ENCODE measurements at regions not wholly inside any gene's neighbourhood (a gene's known extent, or its start where the extent isn't known, plus 50 kb on each side); places are given as distances from the start of the nearest gene placed in this dataset.
"Not testable (repeated sequence)": the region's sequence is repeated elsewhere in the genome, so short reads cannot be mapped to it uniquely, and the experiment has no call there.

- H3K9ac ChIP-seq (replicated peaks in 1 of 4; ENCODE audit: extremely low read depth in 1 of 4, low read depth in 3 of 4, low read length in 3 of 4); H3K27ac ChIP-seq (ENCODE audit: low read depth, low read length); FAIRE-seq; H4K20me1 ChIP-seq (replicated peaks in 1 of 2; ENCODE audit: control insufficient read depth in 1 of 2, insufficient read depth in 2 of 2, low read length in 2 of 2); H3K4me1 ChIP-seq (replicated peaks in 1 of 4; ENCODE audit: control insufficient read depth in 3 of 4, insufficient read depth in 4 of 4, low read length in 3 of 4); H4K5ac ChIP-seq (ENCODE audit: insufficient read length, low read depth, low read length); H4K8ac ChIP-seq (ENCODE audit: extremely low read depth, insufficient read depth, low read length); H3K79me1 ChIP-seq (ENCODE audit: low read depth, low read length); H4K91ac ChIP-seq (replicated peaks; ENCODE audit: insufficient read length, low read length); POLR2A ChIA-PET (ENCODE audit: partially characterized antibody); H2BK12ac ChIP-seq (ENCODE audit: low read depth, low read length); H3K56ac ChIP-seq (replicated peaks; ENCODE audit: insufficient read length, low read depth, low read length); H3K4me2 ChIP-seq (ENCODE audit: insufficient read depth in 1 of 2, low read depth in 2 of 2, low read length in 2 of 2); H2BK5ac ChIP-seq (ENCODE audit: low read depth, low read length); DNase-seq (ENCODE audit: low read depth in 1 of 2, low spot score in 2 of 2); H2AFZ ChIP-seq (ENCODE audit: low read length); H2BK120ac ChIP-seq (replicated peaks; ENCODE audit: low read depth, low read length); H3K18ac ChIP-seq (ENCODE audit: extremely low read depth, low read length); H2BK15ac ChIP-seq (ENCODE audit: low read length); H3K4me3 ChIP-seq (ENCODE audit: extremely low read depth in 1 of 4, insufficient read depth in 2 of 4, low read depth in 3 of 4, low read length in 4 of 4); H3K4ac ChIP-seq (replicated peaks; ENCODE audit: insufficient read length, low read depth, low read length); H2AK5ac ChIP-seq (ENCODE audit: low read depth, low read length); H3K23ac ChIP-seq (ENCODE audit: insufficient read length); H3K79me2 ChIP-seq (ENCODE audit: control insufficient read depth in 1 of 2, insufficient read depth in 2 of 2, low read length in 2 of 2); H2BK20ac ChIP-seq (ENCODE audit: low read length); H3K9me3 ChIP-seq (ENCODE audit: insufficient read depth in 2 of 2, low read depth in 1 of 2, low read length in 1 of 2); H3K36me3 ChIP-seq (ENCODE audit: control insufficient read depth in 2 of 4, insufficient read depth in 4 of 4, low read length in 3 of 4); H3K14ac ChIP-seq (ENCODE audit: insufficient read length); CTCF ChIA-PET (ENCODE audit: partially characterized antibody); H3K27me3 ChIP-seq (replicated peaks in 1 of 4; ENCODE audit: control insufficient read depth in 3 of 4, extremely low read depth in 1 of 4, insufficient read depth in 3 of 4, low read length in 3 of 4); H3K23me2 ChIP-seq (ENCODE audit: low read depth, low read length): not testable (repeated sequence)
- 100% methylated on average over 1 of the region's 9 CpGs; no CpG with 5 or more reads in 1 of the 2 experiments for WGBS, 2 experiments (ENCODE audit: extremely low coverage in 1 of 2, insufficient coverage in 1 of 2, insufficient read length in 1 of 2, insufficient replicate concordance in 2 of 2, low coverage in 1 of 2, low lambda C conversion rate in 2 of 2, missing lambda C conversion rate in 1 of 2)
Measured at GRCh38 chr15:84483859-84484258, 117.0 kb upstream of the ZSCAN2 start.

GRCh38 chr15:84500165-84500889 lies 100.5 kb upstream of the ZSCAN2 start:
- DNase-seq (ENCODE audit: low read depth in 1 of 2, low spot score in 2 of 2); H4K20me1 ChIP-seq (replicated peaks in 1 of 2; ENCODE audit: control insufficient read depth in 1 of 2, insufficient read depth in 2 of 2, low read length in 2 of 2); H4K91ac ChIP-seq (replicated peaks; ENCODE audit: insufficient read length, low read length); H3K36me3 ChIP-seq (ENCODE audit: control insufficient read depth in 2 of 4, insufficient read depth in 4 of 4, low read length in 3 of 4); H3K79me1 ChIP-seq (ENCODE audit: low read depth, low read length); H2BK5ac ChIP-seq (ENCODE audit: low read depth, low read length); CTCF ChIA-PET (ENCODE audit: partially characterized antibody); H3K79me2 ChIP-seq (ENCODE audit: control insufficient read depth in 1 of 2, insufficient read depth in 2 of 2, low read length in 2 of 2); H2BK15ac ChIP-seq (ENCODE audit: low read length); H2BK120ac ChIP-seq (replicated peaks; ENCODE audit: low read depth, low read length); H2BK20ac ChIP-seq (ENCODE audit: low read length); H3K23me2 ChIP-seq (ENCODE audit: low read depth, low read length); H2AFZ ChIP-seq (ENCODE audit: low read length); H4K8ac ChIP-seq (ENCODE audit: extremely low read depth, insufficient read depth, low read length); H3K56ac ChIP-seq (replicated peaks; ENCODE audit: insufficient read length, low read depth, low read length); H3K23ac ChIP-seq (ENCODE audit: insufficient read length); H3K27me3 ChIP-seq (replicated peaks in 1 of 4; ENCODE audit: control insufficient read depth in 3 of 4, extremely low read depth in 1 of 4, insufficient read depth in 3 of 4, low read length in 3 of 4); H2BK12ac ChIP-seq (ENCODE audit: low read depth, low read length); H3K4ac ChIP-seq (replicated peaks; ENCODE audit: insufficient read length, low read depth, low read length); H3K9me3 ChIP-seq (ENCODE audit: insufficient read depth in 2 of 2, low read depth in 1 of 2, low read length in 1 of 2); H3K27ac ChIP-seq (ENCODE audit: low read depth, low read length); H3K4me1 ChIP-seq (replicated peaks in 1 of 4; ENCODE audit: control insufficient read depth in 3 of 4, insufficient read depth in 4 of 4, low read length in 3 of 4); FAIRE-seq; H3K14ac ChIP-seq (ENCODE audit: insufficient read length); H3K9ac ChIP-seq (replicated peaks in 1 of 4; ENCODE audit: extremely low read depth in 1 of 4, low read depth in 3 of 4, low read length in 3 of 4); H4K5ac ChIP-seq (ENCODE audit: insufficient read length, low read depth, low read length); H3K18ac ChIP-seq (ENCODE audit: extremely low read depth, low read length); H3K4me2 ChIP-seq (ENCODE audit: insufficient read depth in 1 of 2, low read depth in 2 of 2, low read length in 2 of 2); POLR2A ChIA-PET (ENCODE audit: partially characterized antibody); H2AK5ac ChIP-seq (ENCODE audit: low read depth, low read length): not testable (repeated sequence)
- no CpG with 5 or more reads among the region's 60 CpGs for WGBS, 2 experiments (ENCODE audit: extremely low coverage in 1 of 2, insufficient coverage in 1 of 2, insufficient read length in 1 of 2, insufficient replicate concordance in 2 of 2, low coverage in 1 of 2, low lambda C conversion rate in 2 of 2, missing lambda C conversion rate in 1 of 2)
- 0 out of 8 replicates have a peak overlapping the region, but pooled peaks of 2 of the 4 experiments have one; percentile 16 to 40 for H3K4me3 ChIP-seq (ENCODE audit: extremely low read depth in 1 of 4, insufficient read depth in 2 of 4, low read depth in 3 of 4, low read length in 4 of 4)

Measured in H1 (cell line).